Gastrocnemius medialis (tissue), 4 donors: ENCODE measurements at regions not wholly inside any gene's neighbourhood (a gene's known extent, or its start where the extent isn't known, plus 50 kb on each side); places are given as distances from the start of the nearest gene placed in this dataset.

ENCODE experiments used
- ATAC-seq, 2 donors: fragments of 150-250 bp; one replicate each; pipeline ENCODE4 v1.9.1; 2016
- DNase-seq, 2 donors: peaks; one replicate each; pipeline ENCODE4 v3.0.0-alpha.2; 2019
- H3K27ac ChIP-seq, 4 donors: fragments of 200-600 bp; sonication (generic); 1 replicate in 1 of 4; 2 replicates in 3 of 4; pipeline ENCODE4 v1.5.1; 2016 to 2018; ENCODE audit warnings: mild to moderate bottlenecking in 2 of 4, moderate library complexity in 1 of 4
- H3K27me3 ChIP-seq, 3 donors: fragments of 200-600 bp; sonication (generic) in 2 of 3; 1 replicate in 1 of 3; 2 replicates in 2 of 3; pipeline versions ENCODE4 v1.5.1 to v1.6.0; 2016 to 2019; ENCODE audit warnings: mild to moderate bottlenecking in 1 of 3, moderate library complexity in 1 of 3
- H3K36me3 ChIP-seq, 2 donors: fragments of 200-600 bp; sonication (generic) in 1 of 2; one replicate each; pipeline ENCODE4 v1.5.1; 2017 to 2018
- H3K4me1 ChIP-seq, 2 donors: fragments of 200-600 bp; sonication (generic) in 1 of 2; one replicate each; pipeline ENCODE4 v1.5.1; 2016 to 2017; ENCODE audit warnings: mild to moderate bottlenecking in 2 of 2
- H3K4me3 ChIP-seq, 4 donors: fragments of 200-600 bp; sonication (generic) in 3 of 4; 1 replicate in 1 of 4; 2 replicates in 3 of 4; pipeline ENCODE4 v1.5.1; 2016 to 2019; ENCODE audit warnings: mild to moderate bottlenecking in 2 of 4
- H3K9me3 ChIP-seq, 3 donors: fragments of 200-600 bp; sonication (generic) in 2 of 3; 1 replicate in 1 of 3; 2 replicates in 2 of 3; pipeline ENCODE4 v1.5.1; 2016 to 2019
- POLR2A ChIP-seq, 2 donors: fragments of 450-650 bp; IDR thresholded peaks; one replicate each; pipeline ENCODE4 v1.6.1; 2017; ENCODE audit warnings: antibody characterized with exemption in 2 of 2, mild to moderate bottlenecking in 2 of 2, moderate library complexity in 2 of 2
- in situ Hi-C, 4 donors: fragments of 200-750 bp; cut with MboI; loops; one replicate each; pipeline versions ENCODE4 v1.15.0 to v1.8.0; 2017; ENCODE audit warnings: low sequenced_read_pairs in 4 of 4
- intact Hi-C: fragments of 100-400 bp; cut with DNase I; formaldehyde crosslinking; loops from one replicate; pipeline ENCODE4 v1.15.1; 2023; ENCODE audit warnings: low total_unique reads
- TF ChIP-seq, protein P1 (sequence below), 5 experiments: fragments of 450-650 bp in 3 of 5; fragments of 200-600 bp in 2 of 5; sonication (generic) in 2 of 5; IDR thresholded peaks in 4 of 5; conservative IDR thresholded peaks in 1 of 5; 1 replicate in 4 of 5; 2 replicates in 1 of 5; pipeline ENCODE4 v1.5.1; 2016 to 2019; ENCODE audit warnings: antibody characterized with exemption in 5 of 5, mild to moderate bottlenecking in 3 of 5, moderate library complexity in 3 of 5

DNA sequence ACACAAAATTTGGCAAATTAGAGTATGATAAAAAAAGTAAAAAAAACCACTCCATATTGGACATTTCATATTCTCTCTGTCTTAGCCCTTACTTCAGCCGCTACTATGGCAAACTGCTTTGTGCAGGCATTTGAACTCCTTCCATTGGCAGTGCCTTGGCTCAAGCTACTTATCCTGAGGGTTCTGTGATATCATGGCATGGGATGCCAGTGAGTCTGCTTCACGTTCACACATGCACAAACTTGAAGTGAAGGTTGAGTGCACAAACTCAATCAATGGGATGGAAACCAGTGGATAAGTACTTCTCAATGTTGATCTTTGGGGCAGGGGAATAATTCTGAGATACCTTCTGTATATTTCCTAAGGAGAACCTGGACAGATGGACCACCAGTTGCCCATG lies 117.2 kb downstream of the IL20RB start:
- ATAC-seq (no peak), DNase-seq (no peak)
- intact Hi-C loops (no loop called here), in situ Hi-C loops (no loop called here)
- no peaks in the 10 kb centered on the region for H3K4me1 ChIP-seq
- no peak overlapping the region for H3K27ac ChIP-seq
- no peaks in the 10 kb centered on the region for H3K27me3 ChIP-seq
- no peak for TF ChIP-seq POLR2A (IDR thresholded peaks at IDR 0.05)
- TF ChIP-seq, protein P1, sequence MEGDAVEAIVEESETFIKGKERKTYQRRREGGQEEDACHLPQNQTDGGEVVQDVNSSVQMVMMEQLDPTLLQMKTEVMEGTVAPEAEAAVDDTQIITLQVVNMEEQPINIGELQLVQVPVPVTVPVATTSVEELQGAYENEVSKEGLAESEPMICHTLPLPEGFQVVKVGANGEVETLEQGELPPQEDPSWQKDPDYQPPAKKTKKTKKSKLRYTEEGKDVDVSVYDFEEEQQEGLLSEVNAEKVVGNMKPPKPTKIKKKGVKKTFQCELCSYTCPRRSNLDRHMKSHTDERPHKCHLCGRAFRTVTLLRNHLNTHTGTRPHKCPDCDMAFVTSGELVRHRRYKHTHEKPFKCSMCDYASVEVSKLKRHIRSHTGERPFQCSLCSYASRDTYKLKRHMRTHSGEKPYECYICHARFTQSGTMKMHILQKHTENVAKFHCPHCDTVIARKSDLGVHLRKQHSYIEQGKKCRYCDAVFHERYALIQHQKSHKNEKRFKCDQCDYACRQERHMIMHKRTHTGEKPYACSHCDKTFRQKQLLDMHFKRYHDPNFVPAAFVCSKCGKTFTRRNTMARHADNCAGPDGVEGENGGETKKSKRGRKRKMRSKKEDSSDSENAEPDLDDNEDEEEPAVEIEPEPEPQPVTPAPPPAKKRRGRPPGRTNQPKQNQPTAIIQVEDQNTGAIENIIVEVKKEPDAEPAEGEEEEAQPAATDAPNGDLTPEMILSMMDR (IDR thresholded peaks at IDR 0.05 in 4 of 5, conservative IDR thresholded peaks at IDR 0.05 in 1 of 5): no peak
- H3K4me3 ChIP-seq: no peak overlapping the region
- no peaks in the 10 kb centered on the region for H3K9me3 ChIP-seq
- H3K36me3 ChIP-seq: no peaks in the 10 kb centered on the region

DNA sequence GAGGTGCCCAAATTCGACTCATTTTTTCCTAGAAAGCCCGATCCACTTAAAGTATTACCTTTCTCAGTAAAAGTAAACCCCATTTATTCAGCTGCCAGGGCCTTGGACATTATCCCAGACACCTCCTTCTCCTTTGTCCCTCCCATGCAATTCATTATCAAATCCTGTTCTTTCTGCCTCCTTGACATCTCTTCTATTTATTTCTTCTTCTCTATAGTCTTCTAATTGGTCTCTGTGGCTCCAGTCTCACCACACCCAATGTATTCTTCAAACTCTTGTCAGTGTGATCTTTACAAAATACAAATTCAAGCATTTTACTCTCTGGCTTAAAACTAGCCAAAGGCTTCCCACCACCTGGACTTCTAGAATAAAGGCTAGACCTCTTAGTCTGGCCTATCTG lies 120.3 kb downstream of the IL20RB start:
- TF ChIP-seq, protein P1 (IDR thresholded peaks at IDR 0.05 in 4 of 5, conservative IDR thresholded peaks at IDR 0.05 in 1 of 5): no peak
- TF ChIP-seq POLR2A (IDR thresholded peaks at IDR 0.05): no peak
- H3K27me3 ChIP-seq: peaks cover 0 to 2% (median 0%) of the 10 kb centered on the region in 3 donors
- intact Hi-C loops: no loop called here
- no peak overlapping the region for H3K27ac ChIP-seq
- no peaks in the 10 kb centered on the region for H3K9me3 ChIP-seq
- no peak overlapping the region for H3K4me3 ChIP-seq
- H3K4me1 ChIP-seq: no peaks in the 10 kb centered on the region
- ATAC-seq (no peak), DNase-seq (no peak)
- no peaks in the 10 kb centered on the region for H3K36me3 ChIP-seq
- in situ Hi-C loops: no loop called here

DNA sequence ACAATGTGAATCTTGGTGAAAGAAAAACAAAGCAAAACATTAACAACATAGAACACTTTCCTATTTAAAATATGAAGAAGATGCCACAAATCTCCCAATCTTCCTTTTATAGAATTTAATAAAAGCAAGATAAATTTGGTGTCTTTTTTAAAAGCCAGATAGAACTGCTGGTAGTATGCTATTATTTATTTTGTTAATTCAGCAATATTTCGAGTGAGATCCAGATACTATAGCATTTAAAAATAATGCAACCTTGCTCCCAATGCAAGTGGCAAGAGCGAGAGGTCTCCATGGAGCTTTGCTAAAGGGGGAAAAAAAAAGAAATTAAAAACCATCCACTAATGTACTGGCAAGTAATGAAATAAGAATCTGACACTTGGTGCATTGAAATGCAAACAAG lies 121.8 kb downstream of the IL20RB start:
- in situ Hi-C loops: no loop called here

DNA sequence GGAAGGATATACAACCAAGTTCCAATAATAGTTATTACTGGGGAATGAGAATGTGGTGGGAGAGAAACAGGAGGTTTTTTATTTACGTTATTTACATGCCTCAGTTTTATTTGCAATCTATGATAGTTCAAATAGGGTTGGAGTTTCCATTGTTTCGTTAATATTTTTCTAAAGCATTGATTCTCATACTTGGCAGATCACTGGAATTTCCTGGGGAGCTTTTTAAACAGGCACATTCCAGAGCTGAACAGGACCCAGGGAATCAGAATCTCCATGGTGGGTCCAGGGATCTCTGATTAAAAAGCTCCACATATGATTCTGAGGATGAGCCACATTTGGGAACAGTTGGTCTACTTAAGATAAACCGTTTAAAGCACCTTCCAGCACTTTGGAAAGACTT lies 123.9 kb downstream of the IL20RB start:
- intact Hi-C loops: no loop called here
- peaks cover 0 to 2% (median 0%) of the 10 kb centered on the region in 3 donors for H3K27me3 ChIP-seq
- no peaks in the 10 kb centered on the region for H3K9me3 ChIP-seq
- H3K4me3 ChIP-seq: no peak overlapping the region
- H3K4me1 ChIP-seq: no peaks in the 10 kb centered on the region
- DNase-seq: no peak
- in situ Hi-C loops: no loop called here
- H3K27ac ChIP-seq: no peak overlapping the region
- ATAC-seq: no peak
- no peaks in the 10 kb centered on the region for H3K36me3 ChIP-seq
- TF ChIP-seq POLR2A (IDR thresholded peaks at IDR 0.05): no peak
- TF ChIP-seq, protein P1 (IDR thresholded peaks at IDR 0.05 in 4 of 5, conservative IDR thresholded peaks at IDR 0.05 in 1 of 5): no peak

More for the DNA sequence above, 121.8 kb downstream of the IL20RB start:
- Histone ChIP-seq H3K4me3 (no peak overlapping the region), H3K27ac (no peak overlapping the region), H3K27me3 (peaks cover 0 to 2% (median 0%) of the 10 kb centered on the region in 3 donors), H3K36me3 (no peaks in the 10 kb centered on the region), H3K4me1 (no peaks in the 10 kb centered on the region), H3K9me3 (no peaks in the 10 kb centered on the region)
- intact Hi-C loops: no loop called here
- no peak for ATAC-seq
- TF ChIP-seq POLR2A (IDR thresholded peaks at IDR 0.05): no peak
- DNase-seq: no peak

DNA sequence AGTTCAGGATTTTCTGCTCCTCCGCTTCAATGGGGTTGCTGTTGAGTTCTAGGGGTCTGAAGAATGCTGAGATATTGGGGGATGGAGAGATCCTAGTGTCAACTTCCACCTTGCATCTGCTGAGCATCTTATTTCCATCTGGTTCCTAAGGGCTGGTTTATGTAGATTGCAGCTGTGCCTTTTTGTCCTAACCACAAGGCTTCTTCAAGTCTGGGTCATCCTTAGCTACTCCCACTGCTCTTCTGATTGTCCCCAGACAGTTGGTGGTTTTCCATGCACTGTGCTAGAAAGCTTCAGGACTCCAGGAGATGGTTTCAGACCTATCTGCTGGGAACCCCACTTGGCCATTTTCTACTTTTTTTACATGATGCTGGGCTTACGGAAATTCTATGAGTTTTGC lies 125.0 kb downstream of the IL20RB start:
- Histone ChIP-seq H3K9me3 (no peaks in the 10 kb centered on the region), H3K27ac (no peak overlapping the region), H3K4me1 (no peaks in the 10 kb centered on the region), H3K36me3 (no peaks in the 10 kb centered on the region), H3K27me3 (peaks cover 0 to 2% (median 0%) of the 10 kb centered on the region in 3 donors), H3K4me3 (no peak overlapping the region)
- no peak for TF ChIP-seq POLR2A (IDR thresholded peaks at IDR 0.05)
- TF ChIP-seq, protein P1 (IDR thresholded peaks at IDR 0.05 in 4 of 5, conservative IDR thresholded peaks at IDR 0.05 in 1 of 5): no peak
- DNase-seq: no peak
- in situ Hi-C loops (no loop called here), intact Hi-C loops (no loop called here)
- ATAC-seq: no peak
